GM10248 (cell line): ENCODE measurements at regions not wholly inside any gene's neighbourhood (a gene's known extent, or its start where the extent isn't known, plus 50 kb on each side); places are given as distances from the start of the nearest gene placed in this dataset.

Experiments used
- CTCF ChIA-PET: fragments of 300-600 bp; sonication (Branson Sonifier 250); formaldehyde crosslinking; extraction: SDS; loops from one replicate; lab custom pipeline; 2021; ENCODE audit warnings: antibody characterized with exemption; lab: Yijun Ruan, JAX
- POLR2A ChIA-PET: fragments of 350-650 bp; sonication (Branson Sonifier 250); formaldehyde crosslinking; extraction: SDS; loops from one replicate; lab custom pipeline; 2020; ENCODE audit warnings: antibody characterized with exemption; lab: Yijun Ruan, JAX
- DNase-seq: peaks from one replicate; pipeline ENCODE4 v3.0.0; 2012; ENCODE audit errors: extremely low spot score
- TF ChIP-seq, protein P1 (sequence below): IDR thresholded peaks from 2 replicates; pipeline ENCODE4 v1.5.1; 2012; ENCODE audit warnings: mild to moderate bottlenecking, low read depth; ENCODE audit errors: extremely low read depth, missing control alignments, control extremely low read depth

DNA sequence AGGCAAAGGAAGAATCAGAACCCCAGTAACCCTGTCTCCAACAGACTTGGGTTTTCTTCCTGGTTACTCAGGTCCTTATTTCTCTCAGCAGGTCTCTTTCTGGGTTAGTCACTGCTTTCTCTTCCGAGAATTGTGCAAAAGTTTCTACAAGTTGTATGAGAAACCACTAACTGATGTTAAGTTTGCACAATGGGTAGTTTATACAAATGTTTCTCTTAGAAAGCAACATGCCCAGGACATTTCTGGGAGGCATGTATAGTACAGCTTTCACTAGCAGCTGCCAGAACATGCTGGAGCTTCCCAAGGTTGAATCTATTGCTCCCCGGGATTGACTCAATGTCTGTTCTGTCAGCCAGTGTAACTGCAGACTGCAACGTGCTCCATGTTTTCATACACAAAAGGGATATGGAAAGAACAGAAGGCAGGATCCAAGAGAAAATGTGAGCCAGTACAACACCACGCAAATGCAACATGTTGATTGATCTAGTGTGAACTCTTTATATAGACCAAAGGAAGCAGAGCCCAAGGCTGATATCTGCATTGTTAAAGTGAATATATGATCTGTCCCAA is 887.8 kb downstream of the MCTP2 start:
- ChIA-PET CTCF (no interaction called here), POLR2A (no interaction called here)
- DNase-seq: no peak
- TF ChIP-seq, protein P1, sequence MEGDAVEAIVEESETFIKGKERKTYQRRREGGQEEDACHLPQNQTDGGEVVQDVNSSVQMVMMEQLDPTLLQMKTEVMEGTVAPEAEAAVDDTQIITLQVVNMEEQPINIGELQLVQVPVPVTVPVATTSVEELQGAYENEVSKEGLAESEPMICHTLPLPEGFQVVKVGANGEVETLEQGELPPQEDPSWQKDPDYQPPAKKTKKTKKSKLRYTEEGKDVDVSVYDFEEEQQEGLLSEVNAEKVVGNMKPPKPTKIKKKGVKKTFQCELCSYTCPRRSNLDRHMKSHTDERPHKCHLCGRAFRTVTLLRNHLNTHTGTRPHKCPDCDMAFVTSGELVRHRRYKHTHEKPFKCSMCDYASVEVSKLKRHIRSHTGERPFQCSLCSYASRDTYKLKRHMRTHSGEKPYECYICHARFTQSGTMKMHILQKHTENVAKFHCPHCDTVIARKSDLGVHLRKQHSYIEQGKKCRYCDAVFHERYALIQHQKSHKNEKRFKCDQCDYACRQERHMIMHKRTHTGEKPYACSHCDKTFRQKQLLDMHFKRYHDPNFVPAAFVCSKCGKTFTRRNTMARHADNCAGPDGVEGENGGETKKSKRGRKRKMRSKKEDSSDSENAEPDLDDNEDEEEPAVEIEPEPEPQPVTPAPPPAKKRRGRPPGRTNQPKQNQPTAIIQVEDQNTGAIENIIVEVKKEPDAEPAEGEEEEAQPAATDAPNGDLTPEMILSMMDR: no peak

DNA sequence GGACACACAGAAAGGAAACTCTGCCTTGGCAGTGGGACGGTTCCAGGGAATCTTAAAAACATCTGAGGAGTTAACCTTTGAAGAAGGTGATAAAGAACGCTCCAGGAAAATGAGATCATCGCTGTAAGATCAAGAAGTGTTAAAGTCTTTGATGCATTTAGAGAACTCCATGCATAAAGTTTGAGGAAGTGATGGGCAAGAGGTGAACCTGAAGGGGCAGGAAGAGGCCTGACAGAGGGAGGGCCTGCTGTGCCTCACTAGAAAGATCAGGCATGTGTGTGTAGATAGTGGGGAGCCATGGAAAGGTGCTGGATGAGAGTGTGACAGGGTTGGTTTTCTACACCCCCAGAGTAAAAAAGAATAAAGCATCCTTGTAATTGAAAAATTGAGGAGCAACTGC is 889.2 kb downstream of the MCTP2 start:
- no peak for DNase-seq
- CTCF ChIA-PET: no interaction called here

DNA sequence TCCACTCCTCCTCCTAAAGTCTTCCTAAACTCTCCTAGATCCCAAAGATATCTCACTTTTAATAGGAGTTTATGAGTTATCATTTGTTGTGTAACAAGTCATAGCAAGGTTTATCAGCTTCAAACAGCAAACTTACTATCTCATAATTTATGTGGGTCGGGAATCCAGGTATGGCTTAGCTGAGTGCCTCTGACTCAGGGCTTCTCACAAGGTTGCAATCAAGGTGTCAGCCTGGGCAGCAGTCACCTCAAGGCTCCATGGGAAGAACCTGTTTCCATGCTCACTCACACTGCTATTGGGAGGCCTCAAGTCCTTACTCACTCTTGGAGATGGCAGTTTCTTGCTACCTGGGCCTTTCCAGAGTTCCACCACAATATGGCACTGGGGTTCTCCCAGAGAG is 889.8 kb downstream of the MCTP2 start:
- TF ChIP-seq, protein P1: no peak
- ChIA-PET POLR2A (no interaction called here), CTCF (interaction anchor here (2.5 kb wide), 1 partner anchor 10 kb away, joined by 8 read pairs; no protein-coding TSS in a partner anchor)
- DNase-seq: no peak

More for the DNA sequence above, 889.2 kb downstream of the MCTP2 start:
- TF ChIP-seq, protein P1: no peak
- POLR2A ChIA-PET: no interaction called here

DNA sequence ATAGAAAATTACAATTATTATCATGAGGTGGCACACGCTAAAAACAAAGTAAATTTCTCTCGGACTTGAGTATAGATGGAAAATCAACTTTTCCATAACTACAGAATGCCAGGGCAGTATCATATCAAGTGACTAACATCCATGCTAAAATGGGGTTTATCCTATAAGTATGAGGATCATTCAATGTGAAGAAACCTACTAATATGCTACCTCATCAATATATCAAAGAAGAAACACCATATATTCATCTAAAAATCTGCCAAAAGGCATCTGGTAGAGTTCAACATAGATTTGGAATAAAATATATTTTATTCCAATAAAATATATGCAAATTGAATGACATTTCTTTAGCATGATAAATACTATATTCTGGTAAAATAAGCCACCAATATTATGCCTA is 894.4 kb downstream of the MCTP2 start:
- TF ChIP-seq, protein P1: no peak
- no peak for DNase-seq
- CTCF ChIA-PET: no interaction called here
- POLR2A ChIA-PET: no interaction called here

DNA sequence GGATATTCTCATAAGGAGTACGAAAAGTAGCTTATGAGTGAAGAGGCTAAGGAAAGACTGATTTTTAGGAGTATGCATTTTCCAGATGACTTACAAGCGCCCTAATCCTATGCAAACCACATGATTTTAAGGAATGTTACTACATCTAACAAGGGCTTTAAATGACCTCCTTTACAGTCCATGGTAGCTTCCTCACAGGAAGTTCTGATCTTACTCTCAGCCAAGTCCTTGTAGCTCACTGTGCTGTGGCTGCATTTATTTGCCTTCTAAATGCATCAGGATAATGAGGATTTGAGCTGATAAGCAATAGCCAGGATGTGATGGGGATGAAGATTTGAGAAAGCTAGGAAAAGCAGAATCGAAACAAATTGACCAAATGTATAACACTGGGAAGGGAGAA is 896.0 kb downstream of the MCTP2 start:
- ChIA-PET CTCF (interaction anchor here (0.6 to 1.6 kb wide), 2 partner anchors 15 to 280 kb away, joined by 3 read pairs; no protein-coding TSS in a partner anchor), POLR2A (no interaction called here)
- TF ChIP-seq, protein P1: no peak
- no peak for DNase-seq

DNA sequence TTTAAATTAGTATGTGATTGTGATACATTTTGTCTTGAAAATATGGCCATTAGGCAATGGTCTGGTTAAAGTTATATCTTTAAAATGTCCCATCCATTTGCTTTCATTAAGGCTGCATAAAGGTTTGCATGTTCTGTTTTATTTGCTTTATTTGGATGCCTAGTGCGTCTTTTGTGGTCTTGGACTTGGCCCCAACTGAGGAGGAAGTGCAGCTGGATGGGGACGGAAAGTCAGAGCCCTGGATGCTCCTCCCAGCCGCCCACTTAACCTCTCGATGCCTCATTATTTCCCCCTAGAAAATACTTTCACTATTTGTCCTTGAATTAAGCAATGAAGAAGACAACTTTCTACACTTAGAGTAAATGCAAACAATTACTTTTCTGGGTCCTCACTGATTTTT is 898.2 kb downstream of the MCTP2 start:
- TF ChIP-seq, protein P1: no peak
- ChIA-PET CTCF (no interaction called here), POLR2A (no interaction called here)
- DNase-seq: no peak
